WTC11 (cell line): ENCODE measurements at regions not wholly inside any gene's neighbourhood (a gene's known extent, or its start where the extent isn't known, plus 50 kb on each side); places are given as distances from the start of the nearest gene placed in this dataset.

Source experiments
- CBFB ChIP-seq: sonication (generic); formaldehyde crosslinking; IDR thresholded peaks from 2 replicates; pipeline ENCODE4 v1.8.1; 2022; ENCODE audit warnings: mild to moderate bottlenecking, low read depth, missing genetic modification reagents
- NFYB ChIP-seq: sonication (generic); formaldehyde crosslinking; conservative IDR thresholded peaks from 2 replicates; pipeline ENCODE4 v1.8.0; 2022; ENCODE audit warnings: low read depth, missing genetic modification reagents
- NR2C2 ChIP-seq: sonication (generic); formaldehyde crosslinking; IDR thresholded peaks from 2 replicates; pipeline ENCODE4 v1.8.0; 2022; ENCODE audit warnings: mild to moderate bottlenecking, missing genetic modification reagents
- SP1 ChIP-seq: sonication (generic); formaldehyde crosslinking; conservative IDR thresholded peaks from 2 replicates; pipeline ENCODE4 v1.8.1; 2022; ENCODE audit warnings: missing genetic modification reagents
- TEAD4 ChIP-seq: sonication (generic); formaldehyde crosslinking; IDR thresholded peaks from 2 replicates; pipeline ENCODE4 v1.8.0; 2022; ENCODE audit warnings: mild to moderate bottlenecking, missing genetic modification reagents
- TF ChIP-seq, protein P1 (sequence below): sonication (generic); formaldehyde crosslinking; IDR thresholded peaks from 2 replicates; pipeline ENCODE4 v1.8.0; 2022; ENCODE audit warnings: mild to moderate bottlenecking, missing genetic modification reagents
- TF ChIP-seq, protein P2 (sequence below): sonication (generic); formaldehyde crosslinking; IDR thresholded peaks from 2 replicates; pipeline ENCODE4 v1.8.0; 2023; ENCODE audit warnings: missing genetic modification reagents, mild to moderate bottlenecking, borderline replicate concordance
- TF ChIP-seq, protein P3 (sequence below): sonication (generic); formaldehyde crosslinking; conservative IDR thresholded peaks from 2 replicates; pipeline ENCODE4 v1.8.1; 2022; ENCODE audit warnings: mild to moderate bottlenecking, missing genetic modification reagents
- TF ChIP-seq, protein P4 (sequence below): fragments of 200-600 bp; IDR thresholded peaks from 2 replicates; pipeline ENCODE4 v1.8.0; 2022; ENCODE audit warnings: antibody characterized with exemption
- TF ChIP-seq, protein P5 (sequence below): sonication (generic); formaldehyde crosslinking; IDR thresholded peaks from 2 replicates; pipeline ENCODE4 v1.8.1; 2022; ENCODE audit warnings: mild to moderate bottlenecking, moderate library complexity, missing genetic modification reagents
- TF ChIP-seq, protein P6 (sequence below): sonication (generic); formaldehyde crosslinking; IDR thresholded peaks from 2 replicates; pipeline ENCODE4 v1.8.1; 2023; ENCODE audit warnings: mild to moderate bottlenecking, missing genetic modification reagents
- TF ChIP-seq, protein P7 (sequence below): sonication (generic); formaldehyde crosslinking; IDR thresholded peaks from 2 replicates; pipeline ENCODE4 v1.8.1; 2023; ENCODE audit warnings: mild to moderate bottlenecking, missing genetic modification reagents, moderate library complexity
- TF ChIP-seq, protein P8 (sequence below): sonication (generic); formaldehyde crosslinking; IDR thresholded peaks from 2 replicates; pipeline ENCODE4 v1.8.1; 2023; ENCODE audit warnings: mild to moderate bottlenecking, missing genetic modification reagents, moderate library complexity

DNA sequence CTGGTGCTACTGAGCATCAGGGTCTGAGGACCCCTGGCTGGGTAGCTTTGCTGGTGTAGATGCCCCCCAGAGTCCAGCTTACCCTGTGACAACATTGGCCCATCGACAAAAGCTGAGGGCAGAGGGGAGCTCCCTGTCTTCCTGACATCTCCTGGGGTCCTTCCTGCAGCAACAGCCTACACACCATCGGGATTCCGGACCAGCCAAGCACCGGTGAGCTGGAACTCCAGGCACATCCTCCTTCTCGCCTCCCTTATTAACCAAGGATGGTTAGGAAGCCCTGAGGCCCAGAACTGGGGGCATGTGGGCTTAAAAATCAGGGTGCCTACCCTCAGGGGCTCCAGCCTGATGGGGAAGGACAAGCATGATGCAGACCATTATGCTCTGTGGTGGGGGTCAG, 658.0 kb downstream of the PTPRU start:
- TF ChIP-seq, protein P1, sequence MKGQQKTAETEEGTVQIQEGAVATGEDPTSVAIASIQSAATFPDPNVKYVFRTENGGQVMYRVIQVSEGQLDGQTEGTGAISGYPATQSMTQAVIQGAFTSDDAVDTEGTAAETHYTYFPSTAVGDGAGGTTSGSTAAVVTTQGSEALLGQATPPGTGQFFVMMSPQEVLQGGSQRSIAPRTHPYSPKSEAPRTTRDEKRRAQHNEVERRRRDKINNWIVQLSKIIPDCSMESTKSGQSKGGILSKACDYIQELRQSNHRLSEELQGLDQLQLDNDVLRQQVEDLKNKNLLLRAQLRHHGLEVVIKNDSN (CRISPR knock-in tag), result no peak
- TF ChIP-seq, protein P2, sequence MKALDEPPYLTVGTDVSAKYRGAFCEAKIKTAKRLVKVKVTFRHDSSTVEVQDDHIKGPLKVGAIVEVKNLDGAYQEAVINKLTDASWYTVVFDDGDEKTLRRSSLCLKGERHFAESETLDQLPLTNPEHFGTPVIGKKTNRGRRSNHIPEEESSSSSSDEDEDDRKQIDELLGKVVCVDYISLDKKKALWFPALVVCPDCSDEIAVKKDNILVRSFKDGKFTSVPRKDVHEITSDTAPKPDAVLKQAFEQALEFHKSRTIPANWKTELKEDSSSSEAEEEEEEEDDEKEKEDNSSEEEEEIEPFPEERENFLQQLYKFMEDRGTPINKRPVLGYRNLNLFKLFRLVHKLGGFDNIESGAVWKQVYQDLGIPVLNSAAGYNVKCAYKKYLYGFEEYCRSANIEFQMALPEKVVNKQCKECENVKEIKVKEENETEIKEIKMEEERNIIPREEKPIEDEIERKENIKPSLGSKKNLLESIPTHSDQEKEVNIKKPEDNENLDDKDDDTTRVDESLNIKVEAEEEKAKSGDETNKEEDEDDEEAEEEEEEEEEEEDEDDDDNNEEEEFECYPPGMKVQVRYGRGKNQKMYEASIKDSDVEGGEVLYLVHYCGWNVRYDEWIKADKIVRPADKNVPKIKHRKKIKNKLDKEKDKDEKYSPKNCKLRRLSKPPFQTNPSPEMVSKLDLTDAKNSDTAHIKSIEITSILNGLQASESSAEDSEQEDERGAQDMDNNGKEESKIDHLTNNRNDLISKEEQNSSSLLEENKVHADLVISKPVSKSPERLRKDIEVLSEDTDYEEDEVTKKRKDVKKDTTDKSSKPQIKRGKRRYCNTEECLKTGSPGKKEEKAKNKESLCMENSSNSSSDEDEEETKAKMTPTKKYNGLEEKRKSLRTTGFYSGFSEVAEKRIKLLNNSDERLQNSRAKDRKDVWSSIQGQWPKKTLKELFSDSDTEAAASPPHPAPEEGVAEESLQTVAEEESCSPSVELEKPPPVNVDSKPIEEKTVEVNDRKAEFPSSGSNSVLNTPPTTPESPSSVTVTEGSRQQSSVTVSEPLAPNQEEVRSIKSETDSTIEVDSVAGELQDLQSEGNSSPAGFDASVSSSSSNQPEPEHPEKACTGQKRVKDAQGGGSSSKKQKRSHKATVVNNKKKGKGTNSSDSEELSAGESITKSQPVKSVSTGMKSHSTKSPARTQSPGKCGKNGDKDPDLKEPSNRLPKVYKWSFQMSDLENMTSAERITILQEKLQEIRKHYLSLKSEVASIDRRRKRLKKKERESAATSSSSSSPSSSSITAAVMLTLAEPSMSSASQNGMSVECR (CRISPR knock-in tag), result no peak
- TF ChIP-seq, protein P3, sequence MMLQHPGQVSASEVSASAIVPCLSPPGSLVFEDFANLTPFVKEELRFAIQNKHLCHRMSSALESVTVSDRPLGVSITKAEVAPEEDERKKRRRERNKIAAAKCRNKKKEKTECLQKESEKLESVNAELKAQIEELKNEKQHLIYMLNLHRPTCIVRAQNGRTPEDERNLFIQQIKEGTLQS (CRISPR knock-in tag), result no peak
- TF ChIP-seq SP1 (CRISPR knock-in tag) (no peak), TEAD4 (CRISPR knock-in tag) (no peak), NFYB (CRISPR knock-in tag) (no peak), NR2C2 (CRISPR knock-in tag) (no peak), CBFB (CRISPR knock-in tag) (no peak)
- TF ChIP-seq, protein P4, sequence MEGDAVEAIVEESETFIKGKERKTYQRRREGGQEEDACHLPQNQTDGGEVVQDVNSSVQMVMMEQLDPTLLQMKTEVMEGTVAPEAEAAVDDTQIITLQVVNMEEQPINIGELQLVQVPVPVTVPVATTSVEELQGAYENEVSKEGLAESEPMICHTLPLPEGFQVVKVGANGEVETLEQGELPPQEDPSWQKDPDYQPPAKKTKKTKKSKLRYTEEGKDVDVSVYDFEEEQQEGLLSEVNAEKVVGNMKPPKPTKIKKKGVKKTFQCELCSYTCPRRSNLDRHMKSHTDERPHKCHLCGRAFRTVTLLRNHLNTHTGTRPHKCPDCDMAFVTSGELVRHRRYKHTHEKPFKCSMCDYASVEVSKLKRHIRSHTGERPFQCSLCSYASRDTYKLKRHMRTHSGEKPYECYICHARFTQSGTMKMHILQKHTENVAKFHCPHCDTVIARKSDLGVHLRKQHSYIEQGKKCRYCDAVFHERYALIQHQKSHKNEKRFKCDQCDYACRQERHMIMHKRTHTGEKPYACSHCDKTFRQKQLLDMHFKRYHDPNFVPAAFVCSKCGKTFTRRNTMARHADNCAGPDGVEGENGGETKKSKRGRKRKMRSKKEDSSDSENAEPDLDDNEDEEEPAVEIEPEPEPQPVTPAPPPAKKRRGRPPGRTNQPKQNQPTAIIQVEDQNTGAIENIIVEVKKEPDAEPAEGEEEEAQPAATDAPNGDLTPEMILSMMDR, result no peak
- TF ChIP-seq, protein P5, sequence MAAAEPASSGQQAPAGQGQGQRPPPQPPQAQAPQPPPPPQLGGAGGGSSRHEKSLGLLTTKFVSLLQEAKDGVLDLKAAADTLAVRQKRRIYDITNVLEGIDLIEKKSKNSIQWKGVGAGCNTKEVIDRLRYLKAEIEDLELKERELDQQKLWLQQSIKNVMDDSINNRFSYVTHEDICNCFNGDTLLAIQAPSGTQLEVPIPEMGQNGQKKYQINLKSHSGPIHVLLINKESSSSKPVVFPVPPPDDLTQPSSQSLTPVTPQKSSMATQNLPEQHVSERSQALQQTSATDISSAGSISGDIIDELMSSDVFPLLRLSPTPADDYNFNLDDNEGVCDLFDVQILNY (CRISPR knock-in tag), result no peak
- TF ChIP-seq, protein P6, sequence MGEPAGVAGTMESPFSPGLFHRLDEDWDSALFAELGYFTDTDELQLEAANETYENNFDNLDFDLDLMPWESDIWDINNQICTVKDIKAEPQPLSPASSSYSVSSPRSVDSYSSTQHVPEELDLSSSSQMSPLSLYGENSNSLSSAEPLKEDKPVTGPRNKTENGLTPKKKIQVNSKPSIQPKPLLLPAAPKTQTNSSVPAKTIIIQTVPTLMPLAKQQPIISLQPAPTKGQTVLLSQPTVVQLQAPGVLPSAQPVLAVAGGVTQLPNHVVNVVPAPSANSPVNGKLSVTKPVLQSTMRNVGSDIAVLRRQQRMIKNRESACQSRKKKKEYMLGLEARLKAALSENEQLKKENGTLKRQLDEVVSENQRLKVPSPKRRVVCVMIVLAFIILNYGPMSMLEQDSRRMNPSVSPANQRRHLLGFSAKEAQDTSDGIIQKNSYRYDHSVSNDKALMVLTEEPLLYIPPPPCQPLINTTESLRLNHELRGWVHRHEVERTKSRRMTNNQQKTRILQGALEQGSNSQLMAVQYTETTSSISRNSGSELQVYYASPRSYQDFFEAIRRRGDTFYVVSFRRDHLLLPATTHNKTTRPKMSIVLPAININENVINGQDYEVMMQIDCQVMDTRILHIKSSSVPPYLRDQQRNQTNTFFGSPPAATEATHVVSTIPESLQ, result no peak
- TF ChIP-seq, protein P7, sequence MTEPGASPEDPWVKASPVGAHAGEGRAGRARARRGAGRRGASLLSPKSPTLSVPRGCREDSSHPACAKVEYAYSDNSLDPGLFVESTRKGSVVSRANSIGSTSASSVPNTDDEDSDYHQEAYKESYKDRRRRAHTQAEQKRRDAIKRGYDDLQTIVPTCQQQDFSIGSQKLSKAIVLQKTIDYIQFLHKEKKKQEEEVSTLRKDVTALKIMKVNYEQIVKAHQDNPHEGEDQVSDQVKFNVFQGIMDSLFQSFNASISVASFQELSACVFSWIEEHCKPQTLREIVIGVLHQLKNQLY (CRISPR knock-in tag), result no peak
- TF ChIP-seq, protein P8, sequence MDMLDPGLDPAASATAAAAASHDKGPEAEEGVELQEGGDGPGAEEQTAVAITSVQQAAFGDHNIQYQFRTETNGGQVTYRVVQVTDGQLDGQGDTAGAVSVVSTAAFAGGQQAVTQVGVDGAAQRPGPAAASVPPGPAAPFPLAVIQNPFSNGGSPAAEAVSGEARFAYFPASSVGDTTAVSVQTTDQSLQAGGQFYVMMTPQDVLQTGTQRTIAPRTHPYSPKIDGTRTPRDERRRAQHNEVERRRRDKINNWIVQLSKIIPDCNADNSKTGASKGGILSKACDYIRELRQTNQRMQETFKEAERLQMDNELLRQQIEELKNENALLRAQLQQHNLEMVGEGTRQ (CRISPR knock-in tag), result no peak
